ENCODE measurements at regions not wholly inside any gene's neighbourhood (a gene's known extent, or its start where the extent isn't known, plus 50 kb on each side); places are given as distances from the start of the nearest gene placed in this dataset.

DNA sequence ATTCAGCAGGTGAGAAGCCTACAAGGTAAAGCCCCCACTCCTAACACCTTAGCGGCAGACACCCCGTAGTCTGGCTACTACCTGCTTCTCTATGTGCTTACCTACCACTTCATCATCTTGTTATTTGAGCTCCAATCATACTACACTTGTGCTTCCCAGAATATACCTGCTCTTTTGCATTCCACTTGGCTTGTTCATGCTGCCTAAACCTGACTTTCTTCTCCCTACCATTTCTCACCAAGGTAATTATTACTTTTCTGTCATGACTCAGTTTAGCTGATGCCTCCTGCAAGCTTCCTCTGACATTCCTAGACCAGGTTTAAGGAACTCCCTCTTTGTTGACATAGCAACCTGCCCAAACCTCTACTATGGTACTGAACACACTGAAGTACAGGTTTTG lies 495.6 kb upstream of the C1orf87 start:
- Histone ChIP-seq H3K9me3 (ENCODE audit: control insufficient read depth, insufficient read depth, low read depth, low read length) (no peaks in the 10 kb centered on the region), H3K36me3 (ENCODE audit: control insufficient read depth in 2 of 2, insufficient read depth in 1 of 2, low read length in 2 of 2) (no peaks in the 10 kb centered on the region), H3K4me1 (ENCODE audit: control insufficient read depth, insufficient read depth, low read length) (no peaks in the 10 kb centered on the region), H3K27ac (ENCODE audit: extremely low read depth, low read depth, low read length) (no peak overlapping the region), H3K4me3 (ENCODE audit: low read depth, low read length) (no peak overlapping the region)
- ChIA-PET POLR2A (no interaction called here), CTCF (no interaction called here)
- TF ChIP-seq SCRT2 (tag by site-specific recombination; IDR thresholded peaks at IDR 0.05): no peak
- TF ChIP-seq ZNF362 (tag by site-specific recombination; IDR thresholded peaks at IDR 0.05): no peak
- no peak for TF ChIP-seq ZNF626 (tag by site-specific recombination; IDR thresholded peaks at IDR 0.05)
- no peak for TF ChIP-seq ZNF148 (tag by site-specific recombination; IDR thresholded peaks at IDR 0.05; ENCODE audit: borderline replicate concordance)
- no peak for TF ChIP-seq ZNF596 (tag by site-specific recombination; IDR thresholded peaks at IDR 0.05)
- no peak for TF ChIP-seq WT1 (tag by site-specific recombination; IDR thresholded peaks at IDR 0.05)
- no peak for TF ChIP-seq ZNF629 (tag by site-specific recombination; IDR thresholded peaks at IDR 0.05)
- TF ChIP-seq ZNF843 (tag by site-specific recombination; IDR thresholded peaks at IDR 0.05): no peak
- TF ChIP-seq ZNF2 (tag by site-specific recombination; IDR thresholded peaks at IDR 0.05): no peak
- no peak for TF ChIP-seq ZNF571 (tag by site-specific recombination; IDR thresholded peaks at IDR 0.05)

DNA sequence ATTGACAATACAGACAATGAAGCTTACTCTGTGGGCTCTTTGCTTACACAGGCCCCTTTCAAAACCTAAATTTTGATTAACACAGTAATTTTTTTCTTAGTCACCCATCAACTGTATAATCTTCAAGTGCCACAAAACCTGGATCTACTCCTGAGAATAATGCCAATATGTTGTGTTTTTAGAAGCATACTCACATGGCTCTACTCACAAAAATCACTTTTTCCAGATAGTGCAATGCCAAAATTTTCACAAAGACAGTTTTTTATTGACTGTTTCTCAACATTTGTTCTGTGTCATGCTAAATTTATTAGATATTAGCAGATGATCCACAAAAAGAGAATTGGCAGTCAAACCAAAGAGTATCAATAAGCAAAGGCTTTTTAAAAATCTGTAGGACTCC lies 493.7 kb upstream of the C1orf87 start:
- TF ChIP-seq ZNF350 (tag by site-specific recombination; IDR thresholded peaks at IDR 0.05) (no peak), MYNN (tag by site-specific recombination; IDR thresholded peaks at IDR 0.05; ENCODE audit: borderline replicate concordance) (no peak), ZNF837 (tag by site-specific recombination; IDR thresholded peaks at IDR 0.05) (no peak), ZNF133 (tag by site-specific recombination; IDR thresholded peaks at IDR 0.05) (no peak), ZBTB21 (tag by site-specific recombination; IDR thresholded peaks at IDR 0.05) (no peak), ZNF266 (tag by site-specific recombination; IDR thresholded peaks at IDR 0.05; ENCODE audit: low read depth) (no peak), ZNF747 (tag by site-specific recombination; IDR thresholded peaks at IDR 0.05) (no peak), ZNF530 (tag by site-specific recombination; IDR thresholded peaks at IDR 0.05; ENCODE audit: low read depth) (no peak), ZBTB7A (tag by site-specific recombination; IDR thresholded peaks at IDR 0.05; ENCODE audit: low read depth) (no peak), ZNF529 (tag by site-specific recombination; IDR thresholded peaks at IDR 0.05; ENCODE audit: insufficient replicate concordance) (no peak), ZNF501 (tag by site-specific recombination; IDR thresholded peaks at IDR 0.05) (no peak), ZNF624 (tag by site-specific recombination; IDR thresholded peaks at IDR 0.05) (no peak), ZNF830 (tag by site-specific recombination; IDR thresholded peaks at IDR 0.05; ENCODE audit: low read depth) (no peak), AEBP2 (tag by site-specific recombination; IDR thresholded peaks at IDR 0.05; ENCODE audit: borderline replicate concordance) (no peak), ZNF37A (tag by site-specific recombination; IDR thresholded peaks at IDR 0.05) (no peak)
- TF ChIP-seq, protein P1, sequence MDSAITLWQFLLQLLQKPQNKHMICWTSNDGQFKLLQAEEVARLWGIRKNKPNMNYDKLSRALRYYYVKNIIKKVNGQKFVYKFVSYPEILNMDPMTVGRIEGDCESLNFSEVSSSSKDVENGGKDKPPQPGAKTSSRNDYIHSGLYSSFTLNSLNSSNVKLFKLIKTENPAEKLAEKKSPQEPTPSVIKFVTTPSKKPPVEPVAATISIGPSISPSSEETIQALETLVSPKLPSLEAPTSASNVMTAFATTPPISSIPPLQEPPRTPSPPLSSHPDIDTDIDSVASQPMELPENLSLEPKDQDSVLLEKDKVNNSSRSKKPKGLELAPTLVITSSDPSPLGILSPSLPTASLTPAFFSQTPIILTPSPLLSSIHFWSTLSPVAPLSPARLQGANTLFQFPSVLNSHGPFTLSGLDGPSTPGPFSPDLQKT (IDR thresholded peaks at IDR 0.05; ENCODE audit: borderline replicate concordance, low read depth, low read length): no peak
- TF ChIP-seq, protein P2, sequence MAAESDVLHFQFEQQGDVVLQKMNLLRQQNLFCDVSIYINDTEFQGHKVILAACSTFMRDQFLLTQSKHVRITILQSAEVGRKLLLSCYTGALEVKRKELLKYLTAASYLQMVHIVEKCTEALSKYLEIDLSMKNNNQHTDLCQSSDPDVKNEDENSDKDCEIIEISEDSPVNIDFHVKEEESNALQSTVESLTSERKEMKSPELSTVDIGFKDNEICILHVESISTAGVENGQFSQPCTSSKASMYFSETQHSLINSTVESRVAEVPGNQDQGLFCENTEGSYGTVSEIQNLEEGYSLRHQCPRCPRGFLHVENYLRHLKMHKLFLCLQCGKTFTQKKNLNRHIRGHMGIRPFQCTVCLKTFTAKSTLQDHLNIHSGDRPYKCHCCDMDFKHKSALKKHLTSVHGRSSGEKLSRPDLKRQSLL (tag by site-specific recombination; IDR thresholded peaks at IDR 0.05): no peak
- Histone ChIP-seq H3K36me3 (ENCODE audit: control insufficient read depth in 2 of 2, insufficient read depth in 1 of 2, low read length in 2 of 2) (no peaks in the 10 kb centered on the region), H3K9me3 (ENCODE audit: control insufficient read depth, insufficient read depth, low read depth, low read length) (no peaks in the 10 kb centered on the region), H3K4me1 (ENCODE audit: control insufficient read depth, insufficient read depth, low read length) (no peaks in the 10 kb centered on the region), H3K27ac (ENCODE audit: extremely low read depth, low read depth, low read length) (no peak overlapping the region), H3K4me3 (ENCODE audit: low read depth, low read length) (no peak overlapping the region)
- POLR2A ChIA-PET: no interaction called here
- CTCF ChIA-PET: interaction anchor here (0.5 to 0.6 kb wide), 3 partner anchors 87 to 1375 kb away, joined by 3 to 5 read pairs (median 4); no protein-coding TSS in a partner anchor

Data from HEK293 (cell line).